ENCODE measurements at regions not wholly inside any gene's neighbourhood (a gene's known extent, or its start where the extent isn't known, plus 50 kb on each side); places are given as distances from the start of the nearest gene placed in this dataset.
"Not testable (repeated sequence)": the region's sequence is repeated elsewhere in the genome, so short reads cannot be mapped to it uniquely, and the experiment has no call there.

DNA sequence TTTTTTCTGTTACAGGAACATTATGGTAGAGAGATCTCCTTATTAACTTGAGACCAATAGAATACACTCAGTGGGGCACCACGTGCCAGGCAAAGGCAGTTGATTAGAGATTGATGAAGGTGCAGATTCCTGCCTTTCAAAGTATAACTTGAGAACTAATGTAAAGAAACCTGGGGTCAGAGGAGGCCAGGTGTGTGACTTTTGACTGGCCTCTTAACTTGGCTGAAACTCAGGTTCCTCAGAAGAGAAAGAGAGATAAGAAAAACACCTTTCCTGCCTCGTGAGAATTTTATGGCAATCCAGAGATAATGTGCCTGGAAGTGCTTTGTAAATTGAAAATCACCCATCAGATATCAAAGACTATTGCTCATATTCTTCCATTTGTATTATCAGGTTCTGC, 110.7 kb upstream of the GZMB start:
- no peak for DNase-seq (ENCODE audit: low read depth)

DNA sequence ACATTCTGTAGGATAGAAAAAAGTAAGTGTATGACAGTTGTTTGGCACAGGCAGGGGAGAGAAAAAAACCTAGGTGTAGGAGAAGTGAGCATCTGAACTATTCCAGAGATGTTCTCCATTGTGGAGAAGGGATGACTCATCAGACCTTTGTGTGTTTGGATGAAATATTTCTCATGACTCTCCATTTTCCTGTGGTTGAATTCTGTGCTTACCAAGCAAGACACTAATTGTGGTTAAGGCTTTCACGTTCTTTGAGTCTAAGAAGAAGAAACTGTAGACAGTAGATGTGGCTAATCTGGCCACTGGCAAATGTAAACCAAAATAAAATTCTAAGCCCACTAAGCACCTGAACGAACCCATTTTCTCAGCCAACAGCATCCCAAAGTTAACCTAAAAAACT, 107.9 kb upstream of the GZMB start:
- peak; percentile 66 for DNase-seq (ENCODE audit: low read depth)

DNA sequence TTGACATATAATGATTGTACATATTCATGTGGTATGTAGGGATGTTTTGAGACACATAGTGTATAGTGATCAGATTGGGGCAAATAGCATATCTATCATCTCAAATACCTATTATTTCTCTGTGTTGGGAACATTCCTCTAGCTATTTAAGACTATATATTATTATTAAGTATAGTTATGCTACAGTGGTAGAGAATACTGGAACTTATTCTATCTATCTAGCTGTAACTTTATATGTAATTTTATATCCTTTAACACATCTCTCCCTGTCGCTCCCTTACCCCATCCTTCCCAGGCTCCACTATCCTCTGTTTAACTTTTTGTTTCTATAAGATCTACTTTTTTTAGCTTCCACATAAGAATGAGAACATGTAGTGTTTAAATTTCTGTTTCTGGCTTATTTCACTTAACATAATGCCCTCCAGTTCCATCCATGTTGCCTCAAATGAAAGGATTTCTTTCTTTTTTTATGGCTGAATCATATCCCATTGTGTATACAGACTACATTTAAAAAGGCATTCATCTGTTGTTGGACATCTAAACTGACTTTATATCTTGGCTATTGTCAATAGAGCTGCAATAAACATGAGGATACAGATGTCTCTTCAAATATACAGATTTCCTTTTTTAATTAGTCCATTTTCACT, 102.1 kb upstream of the GZMB start:
- DNase-seq (ENCODE audit: low read depth), result no peak

DNA sequence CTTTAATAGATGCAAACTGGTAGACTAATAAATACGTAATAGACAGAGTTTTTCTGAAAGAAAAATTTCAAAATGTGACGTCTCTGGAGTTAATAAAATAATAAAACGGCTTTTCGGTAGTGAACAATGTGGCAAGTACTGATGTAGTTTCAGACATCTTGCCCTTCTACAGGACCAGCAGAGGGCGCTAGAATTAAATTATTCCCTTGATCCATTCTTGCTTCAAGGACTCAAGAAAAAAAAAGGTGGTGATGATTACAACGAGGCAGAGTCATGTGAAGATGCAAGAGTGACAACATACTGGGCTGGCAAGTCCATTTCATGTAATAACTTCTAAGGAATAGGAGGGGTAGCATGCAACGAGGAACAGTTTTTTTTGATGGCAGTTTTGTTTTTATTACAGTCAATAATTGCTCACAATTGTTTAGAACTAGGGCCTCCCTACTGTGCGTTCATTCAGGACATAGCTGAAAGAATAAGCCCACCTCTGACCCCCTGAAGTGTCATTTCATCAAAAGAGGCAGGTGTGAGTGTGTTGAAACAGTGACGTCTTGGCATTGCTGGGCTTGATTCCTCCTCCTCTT, 101.0 kb upstream of the GZMB start:
- DNase-seq (ENCODE audit: low read depth), result peak; percentile 46

DNA sequence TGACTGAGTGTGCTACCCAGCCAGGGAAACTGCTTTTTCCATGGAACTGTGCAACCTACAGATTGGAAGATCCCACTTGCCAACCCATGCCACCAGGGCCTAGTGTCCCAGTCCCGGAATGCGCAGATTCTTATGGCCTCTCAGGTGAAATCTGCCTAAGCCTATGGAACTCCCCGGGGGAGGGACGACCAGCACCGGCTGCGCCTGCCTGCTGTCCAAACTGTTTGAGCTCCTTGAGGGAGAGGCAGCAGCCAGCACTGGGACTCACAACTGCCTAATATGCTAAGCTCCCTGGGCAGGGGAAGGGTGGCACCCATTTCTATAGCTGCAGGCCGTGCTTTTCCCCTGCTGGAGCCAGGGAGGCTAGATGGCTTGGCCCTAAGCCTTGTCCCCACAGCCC, 92.5 kb upstream of the GZMB start:
- no peak for DNase-seq (ENCODE audit: low read depth)

DNA sequence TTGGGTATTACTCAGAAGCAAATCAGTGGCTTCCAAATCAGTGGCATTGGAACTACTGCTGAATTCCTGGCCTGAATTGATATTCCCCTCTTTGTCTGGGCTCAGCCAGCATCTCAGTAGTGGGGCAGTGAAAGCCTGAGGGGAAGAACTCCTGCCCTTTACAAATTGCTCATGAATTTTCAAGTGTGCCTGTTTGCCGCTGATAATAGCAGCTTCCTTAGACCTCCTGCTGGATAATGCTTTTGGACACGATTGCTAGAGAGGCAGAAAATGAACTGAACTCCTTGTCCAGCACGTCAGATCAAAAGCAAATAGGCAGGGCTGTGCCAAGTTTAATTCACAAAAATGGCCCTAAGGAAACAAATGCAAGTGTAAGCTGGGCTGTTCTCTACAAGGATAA, 91.3 kb upstream of the GZMB start:
- DNase-seq (ENCODE audit: low read depth), result no peak

DNA sequence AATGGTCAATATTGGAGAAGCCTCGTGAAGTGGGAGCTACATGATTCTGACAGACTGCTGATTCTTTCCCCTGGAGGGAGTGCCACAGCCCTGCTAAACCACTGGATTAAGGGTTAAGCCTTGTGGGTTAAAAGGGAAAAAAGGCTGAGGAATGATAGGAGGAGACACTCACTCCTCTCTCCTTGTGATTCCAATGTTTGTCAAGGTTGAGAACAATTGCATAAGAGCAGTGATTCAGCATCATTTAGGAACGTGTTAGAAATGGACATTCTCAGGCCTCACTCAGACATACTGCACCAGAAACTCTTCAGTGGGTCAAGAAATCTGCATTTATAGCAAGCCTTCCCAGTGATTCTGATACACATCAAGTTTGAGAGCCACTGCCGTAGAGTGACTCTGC, 87.8 kb upstream of the GZMB start:
- DNase-seq (ENCODE audit: low read depth), result no peak

DNA sequence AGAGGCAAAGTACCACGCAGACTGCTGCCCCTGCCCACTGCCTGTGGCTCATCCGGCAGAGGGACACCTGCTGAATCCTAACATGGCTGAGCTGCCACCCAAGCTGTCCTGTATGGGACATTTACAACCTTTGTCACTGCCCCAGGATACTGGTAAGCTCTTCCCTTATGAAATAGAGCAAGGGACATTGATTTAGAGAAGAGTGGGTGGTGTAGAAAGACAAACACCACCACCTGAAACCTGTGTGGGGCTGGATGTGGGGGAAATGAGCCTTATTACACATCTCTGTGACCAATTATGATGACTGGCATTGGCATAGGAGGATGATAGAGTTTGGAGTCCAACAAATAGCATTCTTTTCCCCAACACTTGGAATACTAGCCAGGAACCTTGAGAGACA, 81.2 kb upstream of the GZMB start:
- DNase-seq (ENCODE audit: low read depth), result no peak

DNA sequence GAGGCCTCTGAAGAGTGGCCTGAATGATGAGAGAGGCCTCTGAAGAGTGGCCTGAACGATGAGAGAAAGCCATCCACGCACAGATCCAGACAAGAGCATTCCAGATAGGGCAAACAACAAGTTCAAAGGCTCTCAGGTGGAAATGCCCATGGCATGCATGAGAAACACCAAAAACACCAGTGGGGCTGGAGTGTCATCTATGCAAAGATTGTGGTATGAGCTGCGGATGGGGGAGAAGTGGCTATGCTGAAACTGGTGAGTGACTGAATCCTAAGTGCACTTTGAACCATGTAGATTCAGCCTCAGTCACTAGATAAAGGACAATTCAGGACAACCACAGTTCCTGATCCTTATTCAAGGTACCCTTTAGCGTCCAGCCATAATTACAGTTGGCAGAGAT, 79.4 kb upstream of the GZMB start:
- DNase-seq (ENCODE audit: low read depth), result no peak

DNA sequence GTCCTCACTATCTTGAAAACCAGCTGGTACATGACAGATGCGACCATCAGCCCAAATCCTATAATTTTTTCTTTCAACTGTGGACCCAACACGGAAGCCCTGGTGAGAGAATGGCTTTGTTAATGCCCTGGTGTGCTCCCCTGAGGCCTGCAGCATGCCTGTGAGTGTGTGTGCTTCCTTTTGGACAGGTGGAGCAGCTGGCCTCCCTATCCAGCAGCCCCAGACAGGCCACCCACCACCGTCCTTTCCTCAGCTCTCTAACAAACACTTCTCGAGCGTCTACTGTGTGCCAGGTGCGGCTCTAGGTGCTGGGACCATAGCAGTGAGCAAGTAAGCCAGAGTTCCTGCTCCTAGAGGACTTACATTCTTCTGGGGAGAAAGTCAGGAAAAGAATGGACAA, 78.9 kb upstream of the GZMB start:
- DNase-seq (ENCODE audit: low read depth), result no peak

DNA sequence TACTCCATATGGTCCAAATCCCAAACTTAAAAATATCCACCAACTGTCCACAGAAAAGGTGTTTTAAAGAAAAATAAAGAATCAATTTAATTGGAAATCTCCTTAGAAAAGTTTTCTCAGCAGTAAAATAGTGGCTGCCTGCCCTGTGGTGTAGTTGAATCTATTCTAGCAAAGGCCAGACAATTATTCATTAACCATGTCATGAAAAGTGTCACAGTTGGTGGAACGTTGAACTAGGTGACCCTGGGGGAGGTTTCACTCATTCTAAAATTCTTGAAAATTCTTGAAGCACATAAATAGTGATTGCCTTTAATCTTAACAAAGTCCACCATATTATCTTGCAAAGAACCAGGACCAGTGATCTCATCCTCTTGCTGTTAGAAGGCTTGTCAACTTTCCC, 78.4 kb upstream of the GZMB start:
- DNase-seq (ENCODE audit: low read depth), result no peak

DNA sequence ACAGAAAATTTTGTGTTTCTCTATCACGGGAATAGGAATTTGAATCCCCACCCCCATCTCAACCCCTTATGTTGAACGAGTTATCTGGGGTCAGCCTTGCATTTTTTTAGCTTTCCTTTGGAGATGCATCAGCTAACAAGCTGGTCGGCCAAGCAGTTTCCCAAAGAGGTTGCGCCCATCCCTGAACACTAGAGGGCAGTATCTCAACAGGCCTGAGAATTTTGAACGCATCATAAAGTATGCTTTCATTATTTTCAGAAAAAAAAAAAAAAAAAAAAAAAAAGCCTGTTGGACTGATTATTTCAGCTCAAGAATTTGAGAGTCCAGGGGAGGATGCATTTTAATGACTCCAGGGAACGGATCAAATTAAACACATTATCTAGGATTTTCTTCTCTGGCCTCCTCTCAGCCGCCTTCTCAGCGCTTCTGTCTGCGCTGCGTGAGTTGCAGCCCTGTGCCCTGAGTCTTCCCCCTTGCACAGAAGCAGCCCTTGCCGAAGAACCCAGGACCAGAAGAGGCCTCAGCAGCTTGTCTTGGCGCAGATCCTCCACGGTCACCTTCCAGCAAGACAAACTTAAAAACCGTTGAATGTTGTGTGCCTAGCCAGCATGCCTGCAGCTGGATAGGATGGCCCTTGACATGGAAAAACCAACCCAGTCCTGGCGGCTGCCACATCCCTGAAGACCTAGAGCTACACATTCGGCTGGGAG, 76.6 kb upstream of the GZMB start:
- DNase-seq (ENCODE audit: low read depth), result peak; percentile 35

DNA sequence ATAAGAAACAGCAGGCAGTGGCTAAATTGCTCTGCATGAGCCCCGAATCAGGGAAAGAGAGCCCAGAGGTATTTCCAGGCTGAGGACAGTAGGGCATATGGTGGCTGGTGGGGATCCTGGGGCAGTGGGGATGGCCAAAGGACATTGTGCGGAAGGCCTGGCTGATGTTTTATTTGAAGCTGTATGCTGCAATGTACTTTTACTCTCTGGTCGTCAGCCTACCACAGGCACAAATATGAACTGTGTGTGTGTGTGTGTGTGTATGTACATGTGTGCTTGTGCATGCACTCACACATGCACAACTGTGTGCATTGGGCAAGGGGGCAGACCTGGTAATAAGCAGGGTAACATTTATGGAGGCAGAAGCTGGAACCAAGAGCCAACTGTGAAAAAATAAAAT, 74.7 kb upstream of the GZMB start:
- DNase-seq (ENCODE audit: low read depth), result no peak

DNA sequence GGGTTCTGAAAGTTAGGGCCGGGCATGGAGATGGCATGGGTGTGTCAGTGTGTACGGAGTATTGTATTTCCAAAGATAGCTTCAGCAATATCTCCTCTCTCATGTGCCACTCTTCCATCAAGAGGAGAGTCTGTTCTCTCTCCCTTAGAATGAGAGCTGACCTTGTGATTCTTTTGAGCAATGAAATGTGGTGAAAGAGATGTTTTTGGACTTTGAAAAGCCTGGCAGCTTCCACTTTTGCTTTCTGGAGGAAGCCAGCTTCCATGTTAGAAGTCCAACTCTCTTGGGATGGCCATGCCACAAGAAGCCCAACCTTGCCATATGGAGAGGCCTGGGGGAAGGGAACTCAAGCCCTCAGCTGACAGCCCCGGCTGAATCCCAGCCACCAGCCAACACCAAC, 72.4 kb upstream of the GZMB start:
- no peak for DNase-seq (ENCODE audit: low read depth)

DNA sequence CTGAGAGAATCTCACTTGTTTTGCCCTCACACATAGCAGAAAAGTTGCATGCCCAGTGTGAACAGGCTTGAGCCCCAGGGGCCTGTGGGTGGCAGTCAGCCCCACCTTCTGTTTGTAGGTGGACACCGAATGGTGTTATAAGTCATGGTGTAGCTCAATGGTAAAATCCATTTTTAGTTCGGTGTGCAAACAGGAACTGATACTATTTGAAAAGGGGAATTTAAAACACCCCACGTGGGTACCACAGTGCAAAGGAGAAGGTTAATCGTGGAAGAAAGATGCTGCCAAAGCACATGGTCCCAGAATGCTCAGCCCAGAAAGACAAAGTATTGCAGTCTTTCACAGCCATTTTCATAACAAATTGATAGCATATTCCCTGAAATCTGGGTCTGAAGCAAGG, 71.8 kb upstream of the GZMB start:
- DNase-seq (ENCODE audit: low read depth), result no peak

DNA sequence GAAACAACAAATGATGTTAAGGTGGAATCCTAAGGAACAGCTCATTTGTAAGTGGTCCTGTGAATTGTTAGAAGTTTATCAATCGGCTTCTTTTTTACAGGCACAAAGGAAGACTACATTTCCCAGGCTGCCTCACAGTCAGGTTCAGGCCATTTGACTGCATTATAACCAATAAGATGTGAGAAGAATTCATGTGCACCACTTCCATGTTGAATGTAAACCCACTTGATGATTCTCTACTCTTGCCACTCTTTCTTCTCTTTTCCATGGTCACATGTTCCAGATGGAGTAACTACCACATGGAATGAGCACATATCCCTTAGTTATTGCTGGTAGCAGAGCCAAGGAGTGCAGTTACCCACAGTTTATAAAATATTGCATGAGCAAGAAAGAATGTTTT, 67.1 kb upstream of the GZMB start:
- no peak for DNase-seq (ENCODE audit: low read depth)

DNA sequence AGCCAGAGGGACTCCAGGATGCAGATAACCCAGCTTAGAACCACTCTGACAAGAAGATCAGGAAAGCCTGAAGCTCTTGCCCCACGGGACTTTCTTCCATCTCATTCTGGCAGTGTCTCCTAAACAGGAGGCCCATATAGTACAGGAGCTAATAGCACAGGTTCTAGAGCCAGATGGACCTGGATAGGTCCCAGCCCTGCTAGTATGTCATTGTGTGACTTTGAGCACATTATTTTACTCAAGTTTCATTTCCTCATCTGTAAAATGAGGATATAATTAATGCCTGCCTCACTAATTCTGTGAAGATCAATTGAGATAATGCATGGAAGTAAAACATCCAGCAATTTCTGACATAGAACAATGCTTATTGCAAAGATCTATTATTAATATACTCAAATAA, 66.5 kb upstream of the GZMB start:
- DNase-seq (ENCODE audit: low read depth), result no peak

DNA sequence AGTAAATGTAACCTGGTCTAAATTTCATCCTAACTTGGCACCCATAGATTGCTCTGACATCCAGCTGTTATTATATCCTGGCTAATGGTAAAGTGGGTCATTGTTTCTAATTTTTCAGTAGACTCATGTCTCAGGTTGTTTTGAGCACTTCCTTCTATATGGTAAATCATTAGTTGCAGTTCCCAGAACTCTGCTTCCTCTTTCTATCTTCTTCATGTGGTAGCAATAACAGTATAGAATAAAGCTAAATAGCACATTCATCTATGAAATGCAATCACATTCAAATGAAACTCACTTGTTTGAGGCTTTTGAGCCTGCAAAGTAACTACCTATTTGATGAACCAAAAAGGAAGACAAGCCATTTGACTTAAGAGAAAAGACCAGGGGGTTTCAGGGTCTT, 65.1 kb upstream of the GZMB start:
- DNase-seq (ENCODE audit: low read depth), result no peak

DNA sequence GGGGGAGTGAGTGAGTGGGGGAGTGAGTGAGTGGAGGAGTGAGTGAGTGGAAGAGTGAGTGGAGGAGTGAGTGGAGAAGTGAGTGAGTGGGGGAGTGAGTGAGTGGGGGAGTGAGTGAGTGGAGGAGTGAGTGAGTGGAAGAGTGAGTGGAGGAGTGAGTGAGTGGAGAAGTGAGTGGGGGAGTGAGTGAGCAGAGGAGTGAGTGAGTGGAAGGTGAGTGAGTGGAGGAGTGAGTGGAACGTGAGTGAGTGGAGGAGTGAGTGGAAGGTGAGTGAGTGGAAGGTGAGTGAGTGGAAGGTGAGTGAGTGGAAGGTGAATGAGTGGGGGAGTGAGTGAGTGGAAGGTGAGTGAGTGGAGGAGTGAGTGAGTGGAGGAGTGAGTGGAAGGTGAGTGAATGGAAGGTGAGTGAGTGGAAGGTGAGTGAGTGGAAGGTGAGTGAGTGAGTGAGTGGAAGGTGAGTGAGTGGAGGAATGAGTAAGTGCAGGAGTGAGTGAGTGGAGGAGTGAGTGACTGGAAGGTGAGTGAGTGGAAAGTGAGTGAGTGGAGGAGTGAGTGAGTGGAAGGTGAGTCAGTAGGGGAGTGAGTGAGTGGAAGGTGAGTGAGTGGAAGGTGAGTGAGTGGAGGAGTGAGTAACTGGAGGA, 62.4 kb upstream of the GZMB start:
- not testable (repeated sequence) for DNase-seq (ENCODE audit: low read depth)

DNA sequence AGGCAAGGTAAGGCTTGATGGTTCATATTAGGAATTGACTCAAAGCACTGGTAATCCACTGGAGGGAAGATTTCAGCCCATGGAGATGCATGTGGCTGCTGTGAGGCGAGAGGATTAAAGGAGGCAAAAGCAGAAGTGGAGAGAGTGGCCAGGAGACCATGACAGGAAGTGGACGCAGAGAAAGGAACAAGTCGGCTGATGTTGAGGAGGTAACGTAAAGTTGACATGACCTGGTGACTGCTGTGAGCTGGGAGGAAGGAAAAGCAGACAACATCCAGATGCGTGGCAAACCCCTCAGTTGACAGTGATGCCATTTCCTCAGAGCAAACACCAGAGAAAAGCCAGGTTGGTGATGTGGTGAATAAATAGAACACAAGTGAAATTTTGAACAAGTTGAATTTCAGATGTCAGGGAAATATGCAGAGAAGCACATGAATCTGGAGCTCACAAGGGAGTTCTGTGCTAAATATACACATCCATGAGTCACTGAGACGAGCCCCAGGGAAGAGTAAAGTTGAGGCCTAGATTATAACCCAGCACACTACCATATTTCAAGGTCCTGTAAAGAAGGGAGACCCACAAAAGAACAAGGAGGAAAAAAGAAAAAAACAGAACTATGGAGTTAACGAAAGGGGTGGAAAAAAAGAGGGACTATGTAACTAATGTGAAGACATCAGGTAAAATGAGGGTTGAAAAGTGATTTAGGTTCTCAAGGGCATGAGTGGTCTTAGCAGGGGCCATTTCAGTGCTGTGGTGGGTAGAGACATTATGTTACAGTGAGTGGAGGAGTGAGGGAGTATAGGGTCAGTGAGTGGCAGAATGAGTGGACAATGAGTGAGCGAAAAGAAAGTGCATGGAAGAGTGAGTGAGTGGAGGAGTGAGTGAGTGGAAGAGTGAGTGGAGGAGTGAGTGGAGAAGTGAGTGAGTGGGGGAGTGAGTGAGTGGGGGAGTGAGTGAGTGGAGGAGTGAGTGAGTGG, 61.6 kb upstream of the GZMB start:
- DNase-seq (ENCODE audit: low read depth), result no peak

DNA sequence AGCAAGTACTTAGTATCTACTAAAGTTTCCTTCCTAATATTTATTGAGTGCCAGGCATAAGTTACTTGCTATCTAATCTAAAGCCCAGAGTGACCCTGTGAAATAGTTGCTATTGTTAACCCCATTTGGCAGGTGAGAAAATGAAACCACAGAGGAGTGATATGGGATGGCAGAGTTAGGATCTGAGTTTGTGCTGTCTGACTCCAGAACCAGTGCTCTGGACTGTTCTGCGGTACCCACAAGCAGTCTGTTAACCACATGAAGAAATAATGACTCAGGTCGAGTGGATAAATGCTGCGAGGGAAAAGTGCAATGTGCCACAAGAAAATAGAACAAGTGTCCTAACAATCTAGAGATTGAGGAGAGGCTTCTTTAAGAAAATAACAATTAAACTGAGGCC, 60.7 kb upstream of the GZMB start:
- no peak for DNase-seq (ENCODE audit: low read depth)

DNA sequence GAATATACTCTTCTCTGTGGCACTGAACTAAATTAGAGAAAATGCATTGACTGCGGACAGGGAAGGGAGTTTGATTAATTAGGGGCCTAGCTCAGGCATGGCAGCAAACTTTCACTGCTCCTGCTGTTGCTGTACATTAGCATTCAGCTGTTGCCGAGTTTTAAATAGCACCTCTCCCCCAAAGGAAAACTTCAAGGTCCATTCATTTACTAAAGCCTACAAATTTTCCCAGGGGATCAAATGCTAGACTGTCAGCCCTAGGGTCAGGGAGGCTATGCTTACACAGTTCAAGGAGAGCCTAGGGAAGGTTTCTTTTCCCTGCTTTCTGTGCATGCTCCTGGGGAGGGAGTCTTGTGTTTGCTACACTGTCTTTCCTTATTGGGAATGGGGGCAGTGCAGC, 60.0 kb upstream of the GZMB start:
- no peak for DNase-seq (ENCODE audit: low read depth)
